Panc1 (cell line): ENCODE measurements at regions not wholly inside any gene's neighbourhood (a gene's known extent, or its start where the extent isn't known, plus 50 kb on each side); places are given as distances from the start of the nearest gene placed in this dataset.

Experiments used
- ATAC-seq: fragments of 200-7000 bp; cut with Tn5 transposase; 2 replicates; pipeline ENCODE4 v1.9.1; 2020; ENCODE audit warnings: mild to moderate bottlenecking, moderate library complexity
- BruUV-seq: library from RNA; stranded (reverse); fragments of 400-500 nt; replicated peaks from 2 replicates; lab custom pipeline; 2021; lab: Mats Ljungman, UMichigan
- CTCF ChIA-PET: fragments of 300-600 bp; sonication (Branson Sonifier 250); formaldehyde crosslinking; loops from one replicate; lab custom pipeline; 2022; ENCODE audit warnings: antibody characterized with exemption; lab: Charles Lee
- POLR2A ChIA-PET: fragments of 300-600 bp; sonication (Branson Sonifier 250); formaldehyde crosslinking; loops from one replicate; lab custom pipeline; 2022; ENCODE audit warnings: antibody characterized with exemption; lab: Charles Lee
- DNase-seq: peaks from one replicate; pipeline ENCODE4 v3.0.0-alpha.2; 2010; ENCODE audit warnings: low read depth, low spot score
- H3K27ac ChIP-seq: 2 replicates; pipeline ENCODE4 v1.5.1; 2011; ENCODE audit warnings: mild to moderate bottlenecking, low read length, inconsistent platforms
- H3K27me3 ChIP-seq: fragments of 200-500 bp; sonication (Bioruptor generic); 2 replicates; pipeline ENCODE4 v1.6.0; 2014; ENCODE audit warnings: low read length, inconsistent platforms; ENCODE audit not compliant: control insufficient read depth, insufficient read depth
- H3K36me3 ChIP-seq: fragments of 200-500 bp; sonication (Bioruptor generic); 2 replicates; pipeline ENCODE4 v1.5.1; 2014; ENCODE audit warnings: inconsistent platforms, mild to moderate bottlenecking, low read length, moderate library complexity; ENCODE audit not compliant: control insufficient read depth, insufficient read depth
- H3K4me1 ChIP-seq: 2 replicates; pipeline ENCODE4 v1.5.1; 2011; ENCODE audit warnings: inconsistent platforms, mild to moderate bottlenecking, low read length, moderate library complexity; ENCODE audit not compliant: control insufficient read depth, insufficient read depth
- H3K4me3 ChIP-seq, 2 experiments: 2 replicates each; pipeline ENCODE4 v1.5.1; 2011 to 2012; ENCODE audit warnings: low read depth in 2 of 2, low read length in 2 of 2, mild to moderate bottlenecking in 2 of 2, inconsistent platforms in 1 of 2, moderate library complexity in 1 of 2
- H3K9me3 ChIP-seq: fragments of 200-500 bp; sonication (Bioruptor generic); 2 replicates; pipeline ENCODE4 v1.5.1; 2014; ENCODE audit warnings: low read depth, mild to moderate bottlenecking, inconsistent platforms, low read length, moderate library complexity; ENCODE audit not compliant: control insufficient read depth, insufficient read depth
- POLR2AphosphoS5 ChIP-seq: IDR thresholded peaks from 2 replicates; pipeline ENCODE4 v1.6.1; 2012; ENCODE audit warnings: mild to moderate bottlenecking, low read depth, low read length, moderate library complexity
- SIN3A ChIP-seq: IDR thresholded peaks from 2 replicates; pipeline ENCODE4 v1.6.1; 2012; ENCODE audit warnings: low read depth, mild to moderate bottlenecking, low read length, moderate library complexity, borderline replicate concordance; ENCODE audit not compliant: insufficient read depth
- TCF7L2 ChIP-seq: IDR thresholded peaks from 2 replicates; pipeline ENCODE4 v1.6.1; 2011; ENCODE audit warnings: mild to moderate bottlenecking, low read depth, low read length, inconsistent platforms
- in situ Hi-C: cut with HindIII; loops from 2 replicates; pipeline ENCODE4 v1.10.0; 2016; ENCODE audit warnings: low sequenced_read_pairs, low pct_unique_long_range_greater_than_20kb
- intact Hi-C: fragments of 100-400 bp; cut with micrococcal nuclease; formaldehyde crosslinking; loops from one replicate; pipeline ENCODE4 v1.10.0; 2022; ENCODE audit not compliant: unreplicated experiment
- TF ChIP-seq, protein P1 (sequence below), 2 experiments: IDR thresholded peaks; 2 replicates each; pipeline ENCODE4 v1.6.1; 2011 to 2012; ENCODE audit warnings: low read depth in 2 of 2, control low read depth in 1 of 2, low read length in 1 of 2, mild to moderate bottlenecking in 1 of 2, moderate library complexity in 1 of 2; ENCODE audit not compliant: insufficient read depth in 1 of 2
- TF ChIP-seq, protein P2 (sequence below): fragments of 450-650 bp; IDR thresholded peaks from 2 replicates; pipeline ENCODE4 v1.5.1; 2017; ENCODE audit warnings: mild to moderate bottlenecking

DNA sequence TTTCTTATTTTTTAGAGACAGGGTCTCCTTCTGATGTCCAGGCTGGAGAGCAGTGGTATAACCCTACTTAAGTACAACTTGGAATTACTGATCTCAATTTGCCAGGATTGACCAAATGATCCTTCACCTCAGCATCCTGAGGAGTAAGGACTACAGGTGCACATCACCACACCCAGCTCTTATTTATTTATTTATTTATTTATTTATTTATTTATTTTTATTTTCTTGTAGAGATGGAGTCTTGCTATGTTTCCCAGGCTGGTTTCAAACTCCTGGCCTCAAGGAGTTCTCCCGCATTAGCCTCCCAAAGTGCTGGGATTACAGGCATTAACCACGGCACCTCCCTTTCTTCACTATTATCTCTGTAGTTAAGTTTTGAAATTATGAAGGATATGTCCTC lies 117.5 kb upstream of the NEGR1 start:
- no peak for ATAC-seq
- BruUV-seq = no TSS peak
- Histone ChIP-seq H3K27ac (no peak overlapping the region), H3K9me3 (no peaks in the 10 kb centered on the region), H3K36me3 (no peaks in the 10 kb centered on the region), H3K4me3 (no peak overlapping the region), H3K27me3 (no peaks in the 10 kb centered on the region), H3K4me1 (no peaks in the 10 kb centered on the region)
- ChIA-PET CTCF (no interaction called here), POLR2A (no interaction called here)
- in situ Hi-C loops = no loop called here
- intact Hi-C loops = no loop called here
- TF ChIP-seq SIN3A (no peak), TCF7L2 (no peak), POLR2AphosphoS5 (no peak)
- TF ChIP-seq, protein P1, sequence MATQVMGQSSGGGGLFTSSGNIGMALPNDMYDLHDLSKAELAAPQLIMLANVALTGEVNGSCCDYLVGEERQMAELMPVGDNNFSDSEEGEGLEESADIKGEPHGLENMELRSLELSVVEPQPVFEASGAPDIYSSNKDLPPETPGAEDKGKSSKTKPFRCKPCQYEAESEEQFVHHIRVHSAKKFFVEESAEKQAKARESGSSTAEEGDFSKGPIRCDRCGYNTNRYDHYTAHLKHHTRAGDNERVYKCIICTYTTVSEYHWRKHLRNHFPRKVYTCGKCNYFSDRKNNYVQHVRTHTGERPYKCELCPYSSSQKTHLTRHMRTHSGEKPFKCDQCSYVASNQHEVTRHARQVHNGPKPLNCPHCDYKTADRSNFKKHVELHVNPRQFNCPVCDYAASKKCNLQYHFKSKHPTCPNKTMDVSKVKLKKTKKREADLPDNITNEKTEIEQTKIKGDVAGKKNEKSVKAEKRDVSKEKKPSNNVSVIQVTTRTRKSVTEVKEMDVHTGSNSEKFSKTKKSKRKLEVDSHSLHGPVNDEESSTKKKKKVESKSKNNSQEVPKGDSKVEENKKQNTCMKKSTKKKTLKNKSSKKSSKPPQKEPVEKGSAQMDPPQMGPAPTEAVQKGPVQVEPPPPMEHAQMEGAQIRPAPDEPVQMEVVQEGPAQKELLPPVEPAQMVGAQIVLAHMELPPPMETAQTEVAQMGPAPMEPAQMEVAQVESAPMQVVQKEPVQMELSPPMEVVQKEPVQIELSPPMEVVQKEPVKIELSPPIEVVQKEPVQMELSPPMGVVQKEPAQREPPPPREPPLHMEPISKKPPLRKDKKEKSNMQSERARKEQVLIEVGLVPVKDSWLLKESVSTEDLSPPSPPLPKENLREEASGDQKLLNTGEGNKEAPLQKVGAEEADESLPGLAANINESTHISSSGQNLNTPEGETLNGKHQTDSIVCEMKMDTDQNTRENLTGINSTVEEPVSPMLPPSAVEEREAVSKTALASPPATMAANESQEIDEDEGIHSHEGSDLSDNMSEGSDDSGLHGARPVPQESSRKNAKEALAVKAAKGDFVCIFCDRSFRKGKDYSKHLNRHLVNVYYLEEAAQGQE (IDR thresholded peaks at IDR 0.05; ENCODE audit: insufficient read depth in 1 of 2, low read depth in 2 of 2, low read length in 1 of 2) = no peak
- TF ChIP-seq, protein P2, sequence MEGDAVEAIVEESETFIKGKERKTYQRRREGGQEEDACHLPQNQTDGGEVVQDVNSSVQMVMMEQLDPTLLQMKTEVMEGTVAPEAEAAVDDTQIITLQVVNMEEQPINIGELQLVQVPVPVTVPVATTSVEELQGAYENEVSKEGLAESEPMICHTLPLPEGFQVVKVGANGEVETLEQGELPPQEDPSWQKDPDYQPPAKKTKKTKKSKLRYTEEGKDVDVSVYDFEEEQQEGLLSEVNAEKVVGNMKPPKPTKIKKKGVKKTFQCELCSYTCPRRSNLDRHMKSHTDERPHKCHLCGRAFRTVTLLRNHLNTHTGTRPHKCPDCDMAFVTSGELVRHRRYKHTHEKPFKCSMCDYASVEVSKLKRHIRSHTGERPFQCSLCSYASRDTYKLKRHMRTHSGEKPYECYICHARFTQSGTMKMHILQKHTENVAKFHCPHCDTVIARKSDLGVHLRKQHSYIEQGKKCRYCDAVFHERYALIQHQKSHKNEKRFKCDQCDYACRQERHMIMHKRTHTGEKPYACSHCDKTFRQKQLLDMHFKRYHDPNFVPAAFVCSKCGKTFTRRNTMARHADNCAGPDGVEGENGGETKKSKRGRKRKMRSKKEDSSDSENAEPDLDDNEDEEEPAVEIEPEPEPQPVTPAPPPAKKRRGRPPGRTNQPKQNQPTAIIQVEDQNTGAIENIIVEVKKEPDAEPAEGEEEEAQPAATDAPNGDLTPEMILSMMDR = no peak
- DNase-seq = no peak

DNA sequence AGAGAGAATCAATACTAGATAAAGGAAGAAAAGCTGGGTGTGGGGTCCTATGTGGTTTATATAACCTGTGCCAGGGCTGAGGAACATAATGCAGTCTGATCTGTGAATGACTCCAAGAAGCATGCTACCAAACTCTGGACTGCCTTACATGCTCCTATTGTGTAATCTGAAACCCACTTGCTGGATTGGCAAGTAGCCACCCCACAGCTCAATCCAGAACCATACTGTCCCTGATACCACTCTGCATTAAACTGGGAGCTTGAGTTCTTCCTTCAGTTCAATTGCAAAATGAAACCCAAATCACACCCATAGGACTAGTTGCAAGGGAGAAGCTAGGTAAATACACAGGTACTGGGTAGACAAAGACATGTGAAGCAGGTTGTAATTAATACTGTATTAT lies 115.4 kb upstream of the NEGR1 start:
- no peak overlapping the region for H3K4me3 ChIP-seq
- H3K27ac ChIP-seq = no peak overlapping the region
- in situ Hi-C loops (no loop called here), intact Hi-C loops (no loop called here)
- no peaks in the 10 kb centered on the region for H3K36me3 ChIP-seq
- DNase-seq (no peak), ATAC-seq (no peak)
- ChIA-PET POLR2A (no interaction called here), CTCF (no interaction called here)
- H3K9me3 ChIP-seq = no peaks in the 10 kb centered on the region
- BruUV-seq = no TSS peak
- H3K4me1 ChIP-seq = no peaks in the 10 kb centered on the region
- TF ChIP-seq, protein P2 = no peak
- TF ChIP-seq TCF7L2 (no peak), SIN3A (no peak), POLR2AphosphoS5 (no peak)
- TF ChIP-seq, protein P1 (IDR thresholded peaks at IDR 0.05; ENCODE audit: insufficient read depth in 1 of 2, low read depth in 2 of 2, low read length in 1 of 2) = no peak
- H3K27me3 ChIP-seq = no peaks in the 10 kb centered on the region
